ENCODE measurements at regions not wholly inside any gene's neighbourhood (a gene's known extent, or its start where the extent isn't known, plus 50 kb on each side); places are given as distances from the start of the nearest gene placed in this dataset.

GRCh38 chr16:65619606-65620005 is 497.7 kb upstream of the CDH11 start:
- Histone ChIP-seq H3K27me3 (ENCODE audit: insufficient read depth, poor library complexity, severe bottlenecking) (no peaks in the 10 kb centered on the region), H3K27ac (replicated peaks) (no peak overlapping the region), H3K4me3 (replicated peaks; ENCODE audit: insufficient read depth, low read length) (no peak overlapping the region)
- DNase-seq (ENCODE audit: low read depth in 1 of 2, low spot score in 1 of 2): no peak
- TF ChIP-seq SPI1 (IDR thresholded peaks at IDR 0.05; ENCODE audit: borderline replicate concordance, low read depth) (no peak), POLR2AphosphoS5 (IDR thresholded peaks at IDR 0.05; ENCODE audit: low read depth) (no peak), GABPA (IDR thresholded peaks at IDR 0.05; ENCODE audit: low read depth) (no peak)

- H3K4me3 ChIP-seq (replicated peaks; ENCODE audit: insufficient read depth, low read length): no peak overlapping the region
- no peak overlapping the region for H3K27ac ChIP-seq (replicated peaks)
- TF ChIP-seq SPI1 (IDR thresholded peaks at IDR 0.05; ENCODE audit: borderline replicate concordance, low read depth) (no peak), GABPA (IDR thresholded peaks at IDR 0.05; ENCODE audit: low read depth) (no peak), POLR2AphosphoS5 (IDR thresholded peaks at IDR 0.05; ENCODE audit: low read depth) (no peak)
- TF ChIP-seq, protein P1, sequence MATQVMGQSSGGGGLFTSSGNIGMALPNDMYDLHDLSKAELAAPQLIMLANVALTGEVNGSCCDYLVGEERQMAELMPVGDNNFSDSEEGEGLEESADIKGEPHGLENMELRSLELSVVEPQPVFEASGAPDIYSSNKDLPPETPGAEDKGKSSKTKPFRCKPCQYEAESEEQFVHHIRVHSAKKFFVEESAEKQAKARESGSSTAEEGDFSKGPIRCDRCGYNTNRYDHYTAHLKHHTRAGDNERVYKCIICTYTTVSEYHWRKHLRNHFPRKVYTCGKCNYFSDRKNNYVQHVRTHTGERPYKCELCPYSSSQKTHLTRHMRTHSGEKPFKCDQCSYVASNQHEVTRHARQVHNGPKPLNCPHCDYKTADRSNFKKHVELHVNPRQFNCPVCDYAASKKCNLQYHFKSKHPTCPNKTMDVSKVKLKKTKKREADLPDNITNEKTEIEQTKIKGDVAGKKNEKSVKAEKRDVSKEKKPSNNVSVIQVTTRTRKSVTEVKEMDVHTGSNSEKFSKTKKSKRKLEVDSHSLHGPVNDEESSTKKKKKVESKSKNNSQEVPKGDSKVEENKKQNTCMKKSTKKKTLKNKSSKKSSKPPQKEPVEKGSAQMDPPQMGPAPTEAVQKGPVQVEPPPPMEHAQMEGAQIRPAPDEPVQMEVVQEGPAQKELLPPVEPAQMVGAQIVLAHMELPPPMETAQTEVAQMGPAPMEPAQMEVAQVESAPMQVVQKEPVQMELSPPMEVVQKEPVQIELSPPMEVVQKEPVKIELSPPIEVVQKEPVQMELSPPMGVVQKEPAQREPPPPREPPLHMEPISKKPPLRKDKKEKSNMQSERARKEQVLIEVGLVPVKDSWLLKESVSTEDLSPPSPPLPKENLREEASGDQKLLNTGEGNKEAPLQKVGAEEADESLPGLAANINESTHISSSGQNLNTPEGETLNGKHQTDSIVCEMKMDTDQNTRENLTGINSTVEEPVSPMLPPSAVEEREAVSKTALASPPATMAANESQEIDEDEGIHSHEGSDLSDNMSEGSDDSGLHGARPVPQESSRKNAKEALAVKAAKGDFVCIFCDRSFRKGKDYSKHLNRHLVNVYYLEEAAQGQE (IDR thresholded peaks at IDR 0.05; ENCODE audit: insufficient replicate concordance, low read depth): no peak
- TF ChIP-seq, protein P2, sequence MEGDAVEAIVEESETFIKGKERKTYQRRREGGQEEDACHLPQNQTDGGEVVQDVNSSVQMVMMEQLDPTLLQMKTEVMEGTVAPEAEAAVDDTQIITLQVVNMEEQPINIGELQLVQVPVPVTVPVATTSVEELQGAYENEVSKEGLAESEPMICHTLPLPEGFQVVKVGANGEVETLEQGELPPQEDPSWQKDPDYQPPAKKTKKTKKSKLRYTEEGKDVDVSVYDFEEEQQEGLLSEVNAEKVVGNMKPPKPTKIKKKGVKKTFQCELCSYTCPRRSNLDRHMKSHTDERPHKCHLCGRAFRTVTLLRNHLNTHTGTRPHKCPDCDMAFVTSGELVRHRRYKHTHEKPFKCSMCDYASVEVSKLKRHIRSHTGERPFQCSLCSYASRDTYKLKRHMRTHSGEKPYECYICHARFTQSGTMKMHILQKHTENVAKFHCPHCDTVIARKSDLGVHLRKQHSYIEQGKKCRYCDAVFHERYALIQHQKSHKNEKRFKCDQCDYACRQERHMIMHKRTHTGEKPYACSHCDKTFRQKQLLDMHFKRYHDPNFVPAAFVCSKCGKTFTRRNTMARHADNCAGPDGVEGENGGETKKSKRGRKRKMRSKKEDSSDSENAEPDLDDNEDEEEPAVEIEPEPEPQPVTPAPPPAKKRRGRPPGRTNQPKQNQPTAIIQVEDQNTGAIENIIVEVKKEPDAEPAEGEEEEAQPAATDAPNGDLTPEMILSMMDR (IDR thresholded peaks at IDR 0.05; ENCODE audit: insufficient read depth, low read length): no peak
- no peaks in the 10 kb centered on the region for H3K27me3 ChIP-seq (ENCODE audit: insufficient read depth, poor library complexity, severe bottlenecking)
- DNase-seq (ENCODE audit: low read depth in 1 of 2, low spot score in 1 of 2): no peak
Observed at GRCh38 chr16:65618931-65619330, 497.1 kb upstream of the CDH11 start.

DNA sequence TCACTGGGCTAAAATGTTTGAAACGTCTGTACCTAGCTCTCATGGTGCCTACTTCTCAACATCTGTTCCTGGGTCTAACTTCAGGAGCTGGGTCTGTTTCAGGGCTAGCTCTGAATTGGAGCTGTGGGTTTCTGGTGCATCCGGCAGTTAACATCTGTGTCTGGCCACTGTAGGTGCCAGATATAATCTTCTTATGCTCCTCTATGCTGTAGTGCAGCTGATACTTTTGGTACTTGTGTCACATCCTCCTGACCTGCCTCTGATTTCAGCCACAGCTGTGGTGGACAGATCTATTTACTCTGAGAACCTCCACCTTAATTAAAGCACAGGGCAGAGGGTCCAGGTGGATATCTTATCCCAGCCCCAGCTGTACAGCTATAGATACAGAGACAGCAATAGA is 496.5 kb upstream of the CDH11 start:
- DNase-seq (ENCODE audit: low read depth in 1 of 2, low spot score in 1 of 2): no peak
- H3K27ac ChIP-seq (replicated peaks): no peak overlapping the region
- TF ChIP-seq POLR2AphosphoS5 (IDR thresholded peaks at IDR 0.05; ENCODE audit: low read depth): no peak
- TF ChIP-seq, protein P1 (IDR thresholded peaks at IDR 0.05; ENCODE audit: insufficient replicate concordance, low read depth): no peak
- TF ChIP-seq, protein P2 (IDR thresholded peaks at IDR 0.05; ENCODE audit: insufficient read depth, low read length): no peak
- no peak for TF ChIP-seq SPI1 (IDR thresholded peaks at IDR 0.05; ENCODE audit: borderline replicate concordance, low read depth)
- no peak for TF ChIP-seq GABPA (IDR thresholded peaks at IDR 0.05; ENCODE audit: low read depth)
- H3K4me3 ChIP-seq (replicated peaks; ENCODE audit: insufficient read depth, low read length): no peak overlapping the region
- no peaks in the 10 kb centered on the region for H3K27me3 ChIP-seq (ENCODE audit: insufficient read depth, poor library complexity, severe bottlenecking)

- Histone ChIP-seq H3K4me3 (replicated peaks; ENCODE audit: insufficient read depth, low read length) (no peak overlapping the region), H3K27ac (replicated peaks) (no peak overlapping the region), H3K27me3 (ENCODE audit: insufficient read depth, poor library complexity, severe bottlenecking) (no peaks in the 10 kb centered on the region)
- DNase-seq (ENCODE audit: low read depth in 1 of 2, low spot score in 1 of 2): no peak
- TF ChIP-seq SPI1 (IDR thresholded peaks at IDR 0.05; ENCODE audit: borderline replicate concordance, low read depth) (no peak), GABPA (IDR thresholded peaks at IDR 0.05; ENCODE audit: low read depth) (no peak), POLR2AphosphoS5 (IDR thresholded peaks at IDR 0.05; ENCODE audit: low read depth) (no peak)
- TF ChIP-seq, protein P2 (IDR thresholded peaks at IDR 0.05; ENCODE audit: insufficient read depth, low read length): no peak
Observed at GRCh38 chr16:65617421-65617820, 495.6 kb upstream of the CDH11 start.
